Esophagus squamous epithelium (tissue), 5 donors: ENCODE measurements at regions not wholly inside any gene's neighbourhood (a gene's known extent, or its start where the extent isn't known, plus 50 kb on each side); places are given as distances from the start of the nearest gene placed in this dataset.

Experiments used
- DNase-seq: peaks from one replicate; lab custom pipeline; 2025; lab: John Stamatoyannopoulos, UW
- H3K27ac ChIP-seq, 4 donors: fragments of 200-600 bp; sonication (generic); one replicate each; pipeline ENCODE4 v1.5.1; 2016 to 2019; ENCODE audit warnings: mild to moderate bottlenecking in 1 of 4
- H3K27me3 ChIP-seq, 4 donors: fragments of 200-600 bp; sonication (generic); 1 replicate in 3 of 4; 2 replicates in 1 of 4; pipeline versions ENCODE4 v1.5.1 to v1.6.0; 2017 to 2021; ENCODE audit warnings: antibody characterized with exemption in 1 of 4
- H3K36me3 ChIP-seq, 3 donors: fragments of 200-600 bp; sonication (generic); one replicate each; pipeline ENCODE4 v1.5.1; 2016 to 2019
- H3K4me1 ChIP-seq, 3 donors: fragments of 200-600 bp; sonication (generic); one replicate each; pipeline ENCODE4 v1.5.1; 2017 to 2019
- H3K4me3 ChIP-seq, 4 donors: fragments of 200-600 bp; sonication (generic); 1 replicate in 3 of 4; 2 replicates in 1 of 4; pipeline ENCODE4 v1.5.1; 2016 to 2019; ENCODE audit warnings: mild to moderate bottlenecking in 2 of 4, moderate library complexity in 1 of 4
- H3K9me3 ChIP-seq, 3 donors: fragments of 200-600 bp; sonication (generic); one replicate each; pipeline ENCODE4 v1.5.1; 2016 to 2019
- POLR2A ChIP-seq, 4 donors: fragments of 450-650 bp; IDR thresholded peaks; one replicate each; pipeline ENCODE4 v1.6.1; 2017; ENCODE audit warnings: antibody characterized with exemption in 4 of 4, mild to moderate bottlenecking in 4 of 4, moderate library complexity in 3 of 4
- WGBS, 2 donors: methylation state at CpG; one replicate each; pipeline ENCODE4 v1.1.5; 2018; 5-methylcytosine and 5-hydroxymethylcytosine counted together
- intact Hi-C: fragments of 100-400 bp; cut with DNase I; formaldehyde crosslinking; loops from one replicate; pipeline ENCODE4 v1.15.0; 2022
- TF ChIP-seq, protein P1 (sequence below), 6 experiments: fragments of 450-650 bp in 4 of 6; fragments of 200-600 bp in 2 of 6; sonication (generic) in 2 of 6; IDR thresholded peaks; one replicate each; pipeline ENCODE4 v1.5.1; 2016 to 2019; ENCODE audit warnings: antibody characterized with exemption in 6 of 6, mild to moderate bottlenecking in 4 of 6, moderate library complexity in 4 of 6
- donor health status: DM: yes; HTN: yes; CAD: no.

DNA sequence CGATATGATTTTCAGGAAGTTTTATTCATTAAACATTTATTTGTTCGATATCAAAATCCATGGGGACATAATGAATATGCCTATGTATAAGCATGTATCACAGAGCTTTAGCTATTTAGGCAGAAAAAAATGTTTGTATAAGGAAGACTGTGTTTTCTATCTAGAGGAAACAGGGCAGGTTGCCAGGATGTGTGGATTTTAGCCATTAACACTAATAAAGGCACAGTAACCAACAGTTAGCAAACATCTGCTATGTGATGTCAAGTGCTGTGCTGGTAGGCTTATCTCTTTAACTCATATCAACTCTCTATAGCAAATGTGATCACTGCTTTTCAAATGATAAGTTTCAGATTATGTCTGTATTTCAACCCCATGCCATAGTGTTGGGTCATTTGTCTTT lies 708.9 kb upstream of the HS3ST1 start:
- no peak for TF ChIP-seq POLR2A (IDR thresholded peaks at IDR 0.05)
- TF ChIP-seq, protein P1, sequence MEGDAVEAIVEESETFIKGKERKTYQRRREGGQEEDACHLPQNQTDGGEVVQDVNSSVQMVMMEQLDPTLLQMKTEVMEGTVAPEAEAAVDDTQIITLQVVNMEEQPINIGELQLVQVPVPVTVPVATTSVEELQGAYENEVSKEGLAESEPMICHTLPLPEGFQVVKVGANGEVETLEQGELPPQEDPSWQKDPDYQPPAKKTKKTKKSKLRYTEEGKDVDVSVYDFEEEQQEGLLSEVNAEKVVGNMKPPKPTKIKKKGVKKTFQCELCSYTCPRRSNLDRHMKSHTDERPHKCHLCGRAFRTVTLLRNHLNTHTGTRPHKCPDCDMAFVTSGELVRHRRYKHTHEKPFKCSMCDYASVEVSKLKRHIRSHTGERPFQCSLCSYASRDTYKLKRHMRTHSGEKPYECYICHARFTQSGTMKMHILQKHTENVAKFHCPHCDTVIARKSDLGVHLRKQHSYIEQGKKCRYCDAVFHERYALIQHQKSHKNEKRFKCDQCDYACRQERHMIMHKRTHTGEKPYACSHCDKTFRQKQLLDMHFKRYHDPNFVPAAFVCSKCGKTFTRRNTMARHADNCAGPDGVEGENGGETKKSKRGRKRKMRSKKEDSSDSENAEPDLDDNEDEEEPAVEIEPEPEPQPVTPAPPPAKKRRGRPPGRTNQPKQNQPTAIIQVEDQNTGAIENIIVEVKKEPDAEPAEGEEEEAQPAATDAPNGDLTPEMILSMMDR (IDR thresholded peaks at IDR 0.05), result no peak
- Histone ChIP-seq H3K27ac (no peak overlapping the region), H3K9me3 (peaks cover 0 to 7% (median 0%) of the 10 kb centered on the region in 3 donors), H3K27me3 (no peaks in the 10 kb centered on the region), H3K4me1 (no peaks in the 10 kb centered on the region), H3K36me3 (no peaks in the 10 kb centered on the region), H3K4me3 (no peak overlapping the region)
- DNase-seq, result no peak
- intact Hi-C loops, result no loop called here
- WGBS, 2 donors, result 12 to 21% methylated on average over 2 of the region's 2 CpGs

DNA sequence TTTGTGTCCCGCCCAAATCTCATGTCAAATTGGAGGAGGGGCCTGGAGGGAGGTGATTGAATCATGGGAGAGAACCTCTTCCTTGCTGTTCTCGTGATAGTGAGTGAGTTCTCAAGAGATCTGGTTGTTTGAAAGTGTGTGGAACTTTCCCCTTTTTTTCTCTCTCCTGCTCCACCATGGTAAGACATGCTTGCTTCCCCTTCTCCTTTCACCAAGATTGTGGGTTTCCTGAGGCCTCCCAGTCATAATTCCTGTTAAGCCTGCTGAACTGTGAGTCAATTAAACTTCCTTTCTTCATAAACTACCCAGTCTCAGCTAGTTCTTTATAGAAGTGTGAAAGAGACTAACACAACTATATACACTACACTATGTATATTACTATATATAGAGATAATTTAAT lies 697.8 kb upstream of the HS3ST1 start:
- intact Hi-C loops, result no loop called here
- 23 to 41% methylated on average over 2 of the region's 2 CpGs for WGBS, 2 donors
- Histone ChIP-seq H3K9me3 (peaks cover 0 to 8% (median 7%) of the 10 kb centered on the region in 3 donors), H3K4me1 (no peaks in the 10 kb centered on the region), H3K27me3 (no peaks in the 10 kb centered on the region), H3K36me3 (no peaks in the 10 kb centered on the region), H3K4me3 (no peak overlapping the region), H3K27ac (no peak overlapping the region)
- TF ChIP-seq, protein P1 (IDR thresholded peaks at IDR 0.05), result no peak
- no peak for TF ChIP-seq POLR2A (IDR thresholded peaks at IDR 0.05)
- no peak for DNase-seq

DNA sequence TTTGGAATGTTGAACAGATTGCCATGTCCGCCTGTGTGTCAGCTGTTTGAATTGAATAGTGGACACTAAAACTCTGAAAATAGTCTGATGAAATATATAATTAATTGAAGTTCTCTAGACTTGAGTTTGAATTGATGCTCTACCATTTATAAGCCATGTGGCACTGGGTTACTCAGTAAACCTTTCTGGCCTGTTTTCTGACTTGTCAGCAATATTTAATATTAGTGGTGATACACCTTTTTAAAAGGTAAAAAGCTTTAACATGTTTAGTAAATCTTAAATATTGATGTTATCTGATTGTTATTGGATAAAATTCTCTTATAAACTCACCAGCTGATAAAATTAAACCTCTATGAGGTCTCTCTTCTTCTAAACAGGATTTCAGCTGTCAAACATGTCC lies 695.4 kb upstream of the HS3ST1 start:
- H3K27me3 ChIP-seq, result no peaks in the 10 kb centered on the region
- DNase-seq, result no peak
- no peaks in the 10 kb centered on the region for H3K4me1 ChIP-seq
- H3K27ac ChIP-seq, result no peak overlapping the region
- peaks cover 0 to 4% (median 0%) of the 10 kb centered on the region in 3 donors for H3K9me3 ChIP-seq
- TF ChIP-seq, protein P1 (IDR thresholded peaks at IDR 0.05), result no peak
- TF ChIP-seq POLR2A (IDR thresholded peaks at IDR 0.05), result no peak
- 47 to 70% methylated on average over 1 of the region's 1 CpG for WGBS, 2 donors
- H3K4me3 ChIP-seq, result no peak overlapping the region
- H3K36me3 ChIP-seq, result no peaks in the 10 kb centered on the region
- intact Hi-C loops, result no loop called here

DNA sequence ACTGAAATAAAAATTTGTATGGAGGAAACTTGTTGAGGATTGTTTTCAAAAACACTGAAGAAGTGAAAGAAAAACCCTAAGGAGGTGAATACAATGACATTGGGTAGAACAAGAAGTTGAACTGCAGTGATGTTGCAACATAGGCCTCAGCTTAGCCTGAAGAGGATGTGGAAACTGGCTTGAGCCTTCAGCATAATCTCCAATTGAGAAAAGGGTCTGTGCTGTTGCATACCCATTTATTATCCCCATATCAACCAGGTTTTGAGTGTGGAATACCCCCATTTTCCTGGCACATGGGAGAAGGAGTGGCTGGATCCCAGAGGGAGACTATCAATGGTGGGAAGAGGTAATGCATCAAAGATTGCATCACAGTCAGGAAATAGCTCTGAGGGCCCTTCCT lies 695.0 kb upstream of the HS3ST1 start:
- TF ChIP-seq POLR2A (IDR thresholded peaks at IDR 0.05), result no peak
- TF ChIP-seq, protein P1 (IDR thresholded peaks at IDR 0.05), result no peak
- no peak overlapping the region for H3K4me3 ChIP-seq
- DNase-seq, result no peak
- intact Hi-C loops, result no loop called here
- H3K36me3 ChIP-seq, result no peaks in the 10 kb centered on the region
- peaks cover 0 to 4% (median 0%) of the 10 kb centered on the region in 3 donors for H3K9me3 ChIP-seq
- no peaks in the 10 kb centered on the region for H3K27me3 ChIP-seq
- no peak overlapping the region for H3K27ac ChIP-seq
- H3K4me1 ChIP-seq, result no peaks in the 10 kb centered on the region

DNA sequence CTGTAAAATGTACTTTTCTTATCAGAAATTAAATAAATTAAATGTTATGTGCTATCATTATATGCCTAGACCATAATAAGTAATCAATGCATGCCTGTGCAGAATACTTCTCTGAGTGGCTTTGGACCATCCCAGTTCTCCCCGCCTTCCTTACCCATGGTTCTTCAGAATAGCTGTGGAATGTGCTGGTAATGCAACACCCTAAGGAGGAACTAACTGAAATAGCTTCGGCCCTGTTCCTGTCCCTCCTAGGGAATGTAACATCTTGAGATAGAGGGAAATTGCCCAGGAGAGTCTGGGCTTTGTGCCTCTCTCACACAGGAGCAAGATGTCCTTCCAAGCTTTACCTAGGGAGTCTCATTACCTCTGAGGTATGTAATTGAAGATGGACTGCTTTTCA lies 693.6 kb upstream of the HS3ST1 start:
- WGBS, 2 donors, result 55 to 57% methylated on average over 2 of the region's 2 CpGs
- H3K4me3 ChIP-seq, result no peak overlapping the region
- H3K27ac ChIP-seq, result no peak overlapping the region
- no peak for TF ChIP-seq POLR2A (IDR thresholded peaks at IDR 0.05)
- TF ChIP-seq, protein P1 (IDR thresholded peaks at IDR 0.05), result no peak
- peaks cover 0 to 4% (median 0%) of the 10 kb centered on the region in 3 donors for H3K9me3 ChIP-seq
- DNase-seq, result no peak
- H3K36me3 ChIP-seq, result no peaks in the 10 kb centered on the region
- no peaks in the 10 kb centered on the region for H3K4me1 ChIP-seq
- intact Hi-C loops, result no loop called here
- no peaks in the 10 kb centered on the region for H3K27me3 ChIP-seq
